Stomach (tissue), 4 donors: ENCODE measurements at regions not wholly inside any gene's neighbourhood (a gene's known extent, or its start where the extent isn't known, plus 50 kb on each side); places are given as distances from the start of the nearest gene placed in this dataset.

Source experiments
- CTCF ChIP-seq, 7 experiments: fragments of 450-650 bp in 4 of 7; fragments of 200-600 bp in 3 of 7; sonication (generic) in 3 of 7; IDR thresholded peaks; one replicate each; pipeline ENCODE4 v1.5.1; 2016 to 2019; ENCODE audit warnings: antibody characterized with exemption in 7 of 7, control low read depth in 2 of 7, mild to moderate bottlenecking in 1 of 7
- EP300 ChIP-seq: sonication (generic); formaldehyde crosslinking; IDR thresholded peaks from one replicate; pipeline ENCODE4 v1.6.1; 2017; ENCODE audit warnings: antibody characterized with exemption
- POLR2A ChIP-seq, 4 donors: fragments of 450-650 bp; IDR thresholded peaks; one replicate each; pipeline ENCODE4 v1.6.1; 2016; ENCODE audit warnings: antibody characterized with exemption in 4 of 4, control low read depth in 2 of 4, mild to moderate bottlenecking in 1 of 4, moderate library complexity in 1 of 4
- POLR2AphosphoS5 ChIP-seq, 3 donors: sonication (generic); formaldehyde crosslinking; IDR thresholded peaks; one replicate each; pipeline ENCODE4 v1.6.1; 2016; ENCODE audit warnings: antibody characterized with exemption in 3 of 3

- TF ChIP-seq CTCF (IDR thresholded peaks at IDR 0.05) (no peak), POLR2A (IDR thresholded peaks at IDR 0.05) (no peak), POLR2AphosphoS5 (IDR thresholded peaks at IDR 0.05) (no peak), EP300 (no peak)
These were observed 148.5 kb upstream of the SESN3 start for GRCh38 chr11:95379479-95379878.
